ENCODE measurements at regions not wholly inside any gene's neighbourhood (a gene's known extent, or its start where the extent isn't known, plus 50 kb on each side); places are given as distances from the start of the nearest gene placed in this dataset.
"Not testable (repeated sequence)": the region's sequence is repeated elsewhere in the genome, so short reads cannot be mapped to it uniquely, and the experiment has no call there.

GRCh38 chr5:50501491-50502228, 60.6 kb upstream of the EMB start:
- peak in 1 of 4 donors; percentile 4 for DNase-seq (ENCODE audit: low read depth in 4 of 4, low spot score in 3 of 4)

GRCh38 chr5:50513028-50513457, 72.0 kb upstream of the EMB start:
- not testable (repeated sequence) for DNase-seq (ENCODE audit: low read depth in 4 of 4, low spot score in 3 of 4)

- DNase-seq (ENCODE audit: low read depth in 4 of 4, low spot score in 3 of 4), result not testable (repeated sequence)
Measured at GRCh38 chr5:50521060-50521459, 80.0 kb upstream of the EMB start.

GRCh38 chr5:50527514-50528060, 86.5 kb upstream of the EMB start:
- not testable (repeated sequence) for DNase-seq (ENCODE audit: low read depth in 4 of 4, low spot score in 3 of 4)

GRCh38 chr5:50535393-50535792, 94.3 kb upstream of the EMB start:
- DNase-seq (ENCODE audit: low read depth in 4 of 4, low spot score in 3 of 4), result no peak

GRCh38 chr5:50537534-50537933, 96.4 kb upstream of the EMB start:
- not testable (repeated sequence) for DNase-seq (ENCODE audit: low read depth in 4 of 4, low spot score in 3 of 4)

GRCh38 chr5:50547303-50547702, 106.2 kb upstream of the EMB start:
- DNase-seq (ENCODE audit: low read depth in 4 of 4, low spot score in 3 of 4), result no peak

- no peak for DNase-seq (ENCODE audit: low read depth in 4 of 4, low spot score in 3 of 4)
Measured at GRCh38 chr5:50550267-50550666, 109.2 kb upstream of the EMB start.

- DNase-seq (ENCODE audit: low read depth in 4 of 4, low spot score in 3 of 4), result no peak
Measured at GRCh38 chr5:50550993-50551392, 109.9 kb upstream of the EMB start.

- DNase-seq (ENCODE audit: low read depth in 4 of 4, low spot score in 3 of 4), result no peak
Measured at GRCh38 chr5:50553560-50553984, 112.5 kb upstream of the EMB start.

- not testable (repeated sequence) for DNase-seq (ENCODE audit: low read depth in 4 of 4, low spot score in 3 of 4)
Measured at GRCh38 chr5:50558640-50559039, 107.8 kb upstream of the PARP8 start.

- DNase-seq (ENCODE audit: low read depth in 4 of 4, low spot score in 3 of 4), result no peak
Measured at GRCh38 chr5:50559955-50560354, 106.5 kb upstream of the PARP8 start.

GRCh38 chr5:50562694-50563093, 103.7 kb upstream of the PARP8 start:
- no peak for DNase-seq (ENCODE audit: low read depth in 4 of 4, low spot score in 3 of 4)

GRCh38 chr5:50564079-50564478, 102.4 kb upstream of the PARP8 start:
- no peak for DNase-seq (ENCODE audit: low read depth in 4 of 4, low spot score in 3 of 4)

- no peak for DNase-seq (ENCODE audit: low read depth in 4 of 4, low spot score in 3 of 4)
Measured at GRCh38 chr5:50564558-50564957, 101.9 kb upstream of the PARP8 start.

GRCh38 chr5:50574121-50574520, 92.3 kb upstream of the PARP8 start:
- no peak for DNase-seq (ENCODE audit: low read depth in 4 of 4, low spot score in 3 of 4)

GRCh38 chr5:50575740-50576139, 90.7 kb upstream of the PARP8 start:
- DNase-seq (ENCODE audit: low read depth in 4 of 4, low spot score in 3 of 4), result no peak

- DNase-seq (ENCODE audit: low read depth in 4 of 4, low spot score in 3 of 4), result no peak
Measured at GRCh38 chr5:50576265-50576664, 90.2 kb upstream of the PARP8 start.

GRCh38 chr5:50576686-50577256, 89.7 kb upstream of the PARP8 start:
- DNase-seq (ENCODE audit: low read depth in 4 of 4, low spot score in 3 of 4), result no peak

- DNase-seq (ENCODE audit: low read depth in 4 of 4, low spot score in 3 of 4), result no peak
Measured at GRCh38 chr5:50580506-50580905, 85.9 kb upstream of the PARP8 start.

GRCh38 chr5:50581845-50582244, 84.6 kb upstream of the PARP8 start:
- DNase-seq (ENCODE audit: low read depth in 4 of 4, low spot score in 3 of 4), result not testable (repeated sequence)

- no peak for DNase-seq (ENCODE audit: low read depth in 4 of 4, low spot score in 3 of 4)
Measured at GRCh38 chr5:50582699-50583098, 83.7 kb upstream of the PARP8 start.
